NCI-H345 (cell line): ENCODE measurements at regions not wholly inside any gene's neighbourhood (a gene's known extent, or its start where the extent isn't known, plus 50 kb on each side); places are given as distances from the start of the nearest gene placed in this dataset.

Source experiments
- DNase-seq: peaks from one replicate; lab custom pipeline; 2025; lab: John Stamatoyannopoulos, UW

DNA sequence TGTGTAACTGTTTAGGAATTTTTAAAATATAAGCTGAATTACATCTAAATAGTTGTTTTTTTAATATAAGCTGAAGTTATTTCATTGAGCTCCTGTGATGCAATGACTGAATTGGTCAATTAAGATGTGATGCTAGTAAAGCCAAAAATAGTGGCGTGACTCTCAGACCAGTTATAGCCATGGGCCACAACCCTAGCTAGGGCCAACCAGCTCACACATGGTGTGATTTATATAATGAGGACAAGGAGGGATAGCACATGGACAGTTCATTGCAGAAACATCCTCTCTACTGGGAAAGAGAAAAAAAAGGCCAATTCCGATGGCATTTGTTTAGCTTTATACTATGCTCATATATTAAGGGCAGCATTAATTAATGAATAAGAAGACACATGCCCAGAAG, 119.3 kb upstream of the PROX1 start:
- DNase-seq, result no peak

DNA sequence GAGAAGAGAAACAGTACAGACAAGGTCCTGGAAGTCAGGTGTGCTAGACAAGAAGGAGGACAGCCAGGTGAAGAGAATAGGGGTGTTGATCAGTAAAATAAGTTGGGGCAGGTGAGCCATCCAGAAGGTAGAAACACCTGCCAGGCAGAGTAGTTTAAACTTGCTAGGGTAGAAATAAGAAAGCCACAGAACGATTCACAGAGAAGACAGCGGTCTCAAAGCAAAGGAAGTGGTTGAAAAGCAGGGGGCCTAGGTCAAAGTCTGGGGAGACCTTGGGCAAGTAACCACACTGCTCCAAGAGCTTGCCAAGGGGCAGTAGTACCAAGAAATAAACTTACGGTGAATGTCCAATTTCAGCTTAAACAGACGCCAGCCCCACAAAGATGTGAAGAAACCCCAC, 116.6 kb upstream of the PROX1 start:
- no peak for DNase-seq

DNA sequence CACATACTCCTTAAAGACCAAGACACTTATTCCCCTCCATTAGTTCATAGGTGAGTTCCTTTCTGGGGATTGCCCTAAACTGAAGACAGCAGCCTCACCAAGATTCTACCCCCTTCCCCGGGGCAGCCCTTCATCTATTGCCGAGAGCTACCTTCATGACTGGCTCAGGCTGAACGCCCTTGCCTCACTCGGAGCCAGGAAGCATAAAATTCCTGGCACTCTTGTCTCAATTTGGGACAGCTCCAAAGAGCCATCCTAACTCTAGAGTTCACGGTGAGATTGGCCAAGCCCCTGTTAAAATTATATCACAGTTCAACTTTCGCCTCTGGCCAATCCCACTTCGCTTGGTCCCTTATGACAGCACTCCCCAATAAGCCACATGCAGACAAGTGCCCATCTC, 113.0 kb upstream of the PROX1 start:
- DNase-seq, result no peak

DNA sequence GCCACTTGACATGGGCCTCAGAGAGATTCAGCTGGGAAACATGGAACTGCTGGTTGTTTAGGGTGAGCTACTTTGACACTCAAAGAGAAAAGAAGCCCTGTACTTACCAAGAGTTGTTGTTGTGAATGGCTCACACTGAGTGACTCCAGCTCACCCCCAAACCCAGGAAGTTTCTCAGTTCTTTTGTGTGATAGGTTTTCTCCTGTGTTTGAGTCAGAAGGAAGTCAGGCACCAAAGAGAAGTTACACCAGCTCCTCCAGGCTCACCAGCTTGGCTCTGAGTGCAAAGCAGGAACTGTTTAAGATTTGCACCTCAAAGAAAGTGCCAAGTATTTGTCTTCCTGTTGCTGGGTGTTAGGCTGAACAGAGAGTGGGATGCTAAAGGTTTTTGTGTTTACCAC, 111.2 kb upstream of the PROX1 start:
- no peak for DNase-seq

DNA sequence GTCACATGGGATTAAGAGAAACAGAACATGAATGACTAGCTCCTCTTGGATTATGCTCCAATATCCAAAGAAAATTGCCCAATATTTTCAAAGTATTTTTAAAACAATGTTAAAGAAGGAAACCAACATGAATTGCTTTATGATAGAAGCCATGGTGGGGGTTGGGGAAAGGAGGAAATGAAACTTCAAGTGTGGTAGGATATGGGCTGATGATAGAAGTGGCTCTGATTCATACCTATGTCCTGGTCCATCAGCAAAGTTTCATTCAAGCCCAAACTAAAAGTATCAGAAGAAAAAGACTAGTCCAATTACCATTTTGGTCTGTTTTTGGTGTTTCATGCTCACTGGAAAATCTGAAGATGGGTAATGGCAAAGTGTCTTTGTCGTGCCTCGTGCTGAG, 104.2 kb upstream of the PROX1 start:
- DNase-seq, result no peak

DNA sequence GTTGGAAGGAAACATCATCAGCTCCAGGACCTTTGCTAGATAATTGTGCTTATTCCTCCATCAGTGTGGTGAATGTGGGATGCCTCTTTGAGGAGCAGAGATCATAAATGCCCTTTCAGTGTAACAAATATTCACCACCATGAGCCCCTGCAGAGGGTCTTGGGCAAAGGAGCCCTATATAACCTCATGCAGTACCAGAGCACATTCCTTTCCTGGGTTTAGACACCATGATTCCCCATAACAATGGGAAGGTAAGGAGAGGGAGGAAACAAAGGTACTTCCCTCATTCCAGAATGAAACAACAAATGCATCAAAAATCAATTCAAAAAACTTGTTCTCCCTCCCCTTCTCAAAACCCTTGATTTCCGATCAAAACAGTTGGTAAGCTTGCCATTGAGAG, 103.4 kb upstream of the PROX1 start:
- no peak for DNase-seq

DNA sequence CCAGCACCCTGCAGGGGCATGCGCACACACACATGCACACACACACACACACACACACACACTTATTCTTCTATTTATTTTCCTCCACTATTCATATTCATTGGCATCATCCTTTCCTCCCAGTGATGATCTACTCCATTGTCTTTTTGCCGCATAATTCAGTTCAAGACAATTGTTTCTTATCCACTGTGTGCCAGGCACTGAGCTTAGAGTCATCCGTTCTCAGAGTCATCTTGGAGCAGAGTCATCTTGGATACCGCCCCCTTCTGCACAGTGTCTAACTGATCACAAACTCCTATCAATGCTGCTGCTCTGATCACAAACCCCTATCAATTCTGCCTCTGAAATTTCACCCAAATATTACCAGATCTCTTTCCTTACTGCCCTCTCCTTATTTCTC, 102.8 kb upstream of the PROX1 start:
- no peak for DNase-seq

DNA sequence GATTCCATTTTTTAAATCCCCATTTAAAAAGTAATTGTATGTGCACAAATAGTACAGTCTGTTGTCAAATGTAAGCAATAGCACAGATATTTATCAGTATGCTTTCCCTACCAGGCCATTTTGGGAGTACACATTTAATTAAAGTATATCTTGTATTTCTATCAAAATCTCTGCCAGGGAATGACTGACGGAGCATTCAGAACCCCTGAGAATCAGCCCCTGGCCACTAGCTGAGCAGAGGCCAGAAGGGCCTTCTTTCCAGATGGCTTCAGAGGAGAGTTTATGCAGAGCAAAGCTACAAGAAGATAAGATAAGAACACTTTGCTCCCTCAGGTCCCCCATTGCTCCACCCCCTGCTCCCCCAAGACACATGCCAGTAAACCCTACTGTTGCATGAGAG, 99.9 kb upstream of the PROX1 start:
- no peak for DNase-seq

DNA sequence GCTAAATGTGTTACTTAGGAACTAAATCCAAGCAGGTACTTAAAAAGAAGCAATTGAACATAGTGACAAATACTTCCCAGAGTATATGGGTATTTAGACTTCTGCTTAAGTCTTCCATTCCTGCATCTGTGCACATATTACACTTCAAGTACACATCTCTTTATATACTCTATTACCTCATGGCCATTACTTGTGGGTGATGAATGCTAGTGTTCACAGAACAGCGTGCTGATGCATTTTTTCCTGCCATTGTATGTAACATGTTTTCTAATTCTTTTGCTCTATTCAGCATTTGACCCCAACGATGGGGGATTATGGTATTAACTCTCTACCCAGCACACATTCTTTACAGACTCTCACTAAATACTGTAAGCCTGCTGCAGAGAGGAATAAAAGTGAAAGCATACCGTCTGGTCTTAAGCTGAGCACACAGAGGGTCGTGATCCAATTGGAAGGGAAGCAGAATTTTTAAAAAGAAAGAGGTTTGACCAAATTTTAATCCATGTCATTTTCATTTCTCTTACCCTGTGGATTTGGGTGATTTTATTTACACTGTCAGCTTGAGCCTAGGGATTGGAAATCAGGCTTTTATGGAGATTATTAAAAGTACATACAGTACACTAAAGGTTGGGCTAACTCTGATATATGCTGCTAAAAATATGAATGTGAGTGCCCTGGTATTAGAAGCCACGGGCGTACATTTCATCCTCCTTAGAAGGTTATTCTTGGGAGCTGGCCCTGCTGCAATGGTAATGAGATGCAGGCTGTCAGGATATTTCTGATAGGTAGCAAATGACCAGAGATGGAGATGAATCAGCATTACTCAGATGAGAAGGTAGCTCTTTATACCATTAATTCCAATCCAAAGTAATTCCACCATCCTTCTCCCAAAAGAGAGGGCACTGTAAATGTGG, 95.5 kb upstream of the PROX1 start:
- DNase-seq, result no peak

DNA sequence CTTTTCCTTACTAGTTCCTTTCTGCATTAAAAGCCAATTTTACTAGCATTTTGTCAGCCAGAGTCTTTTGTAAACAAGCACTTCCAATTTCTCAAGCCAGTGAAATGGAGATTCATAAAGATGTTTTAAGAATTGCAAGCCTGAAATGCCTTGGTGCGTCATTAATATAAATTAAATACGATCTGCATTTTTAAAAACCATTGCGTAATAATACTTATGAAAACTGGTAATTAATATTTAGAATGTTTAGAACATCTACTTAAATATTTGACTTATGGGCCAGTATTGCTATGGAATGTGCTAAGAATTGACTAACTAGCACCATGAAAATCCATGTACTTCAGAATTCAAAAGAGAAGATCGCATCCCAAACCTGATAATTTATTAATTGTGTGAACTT, 89.1 kb upstream of the PROX1 start:
- no peak for DNase-seq

DNA sequence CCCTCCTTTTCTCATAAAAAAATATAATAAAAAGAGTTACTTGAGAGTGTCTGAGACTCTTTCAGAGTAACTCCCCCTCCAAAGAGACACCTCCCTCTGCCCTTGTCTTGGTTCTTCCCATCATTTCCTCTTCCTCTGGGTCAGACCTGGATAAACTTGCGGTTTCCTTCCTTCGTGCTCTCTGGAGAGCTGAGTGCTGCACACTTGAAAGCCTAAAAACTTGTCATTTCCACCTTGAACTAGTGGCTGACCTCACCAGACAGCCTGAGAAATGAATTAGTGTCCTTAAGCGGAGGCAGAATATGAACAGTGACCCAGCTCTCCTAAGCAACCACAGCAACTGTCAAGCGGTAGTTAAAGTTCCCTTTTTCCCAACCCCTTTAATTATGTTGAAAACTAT, 88.4 kb upstream of the PROX1 start:
- DNase-seq, result no peak

DNA sequence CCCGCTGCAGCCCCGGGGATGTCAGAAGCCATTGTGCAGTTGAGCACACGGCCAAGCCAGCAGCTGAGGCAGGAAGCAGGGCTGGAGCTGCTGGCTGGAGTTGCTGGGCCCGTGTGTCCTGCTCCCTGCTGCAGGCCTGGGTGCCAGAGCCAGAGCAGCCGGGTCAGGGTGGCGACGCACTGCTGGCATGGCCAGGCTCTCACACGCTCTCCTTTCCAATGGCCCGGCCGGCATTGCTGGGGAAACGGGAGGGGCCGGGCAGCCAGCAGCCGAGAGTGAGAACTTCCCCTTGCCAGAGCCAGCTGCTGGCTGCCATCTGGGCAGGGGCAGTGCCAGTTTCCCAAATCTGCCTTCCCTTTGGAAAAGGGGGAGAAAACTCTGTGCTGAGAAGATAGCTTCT, 82.4 kb upstream of the PROX1 start:
- no peak for DNase-seq

DNA sequence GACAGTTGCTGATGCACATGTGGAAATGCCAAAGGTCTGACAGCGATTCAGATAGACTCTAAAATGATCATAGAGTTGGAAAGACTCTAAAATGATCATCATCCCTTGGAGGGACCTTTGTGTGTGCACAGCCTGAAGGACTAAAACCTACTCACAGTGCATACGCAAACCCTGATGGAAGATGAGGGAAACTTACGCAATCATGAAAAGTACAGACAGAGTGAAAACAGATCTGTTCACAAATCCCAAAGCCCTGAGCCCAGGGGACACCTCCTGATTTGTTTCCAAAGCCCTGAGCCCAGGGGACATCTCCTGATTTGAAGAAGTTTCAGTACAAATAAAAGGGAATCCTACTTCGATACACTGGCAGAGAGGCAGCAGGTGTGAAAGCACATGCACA, 79.3 kb upstream of the PROX1 start:
- no peak for DNase-seq

DNA sequence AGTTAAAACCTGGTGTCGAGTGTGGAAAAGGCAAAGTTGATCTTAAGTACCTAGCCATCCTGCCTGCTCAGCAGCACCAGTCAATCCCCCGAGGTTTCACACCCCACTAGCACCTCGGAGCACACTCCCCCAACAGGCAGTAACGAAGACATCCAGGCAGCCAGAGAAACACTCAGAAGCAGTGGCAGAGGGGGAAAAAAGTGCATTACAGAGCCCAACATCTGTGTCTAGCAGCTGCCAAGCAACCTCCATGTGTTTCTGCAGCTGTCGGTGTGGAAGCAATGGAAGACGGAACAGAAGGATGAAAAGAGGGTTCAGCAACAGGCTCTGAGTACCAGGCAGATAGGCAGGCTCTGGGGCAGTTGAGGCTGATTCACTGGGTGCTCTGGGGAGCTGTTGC, 73.4 kb upstream of the PROX1 start:
- no peak for DNase-seq

DNA sequence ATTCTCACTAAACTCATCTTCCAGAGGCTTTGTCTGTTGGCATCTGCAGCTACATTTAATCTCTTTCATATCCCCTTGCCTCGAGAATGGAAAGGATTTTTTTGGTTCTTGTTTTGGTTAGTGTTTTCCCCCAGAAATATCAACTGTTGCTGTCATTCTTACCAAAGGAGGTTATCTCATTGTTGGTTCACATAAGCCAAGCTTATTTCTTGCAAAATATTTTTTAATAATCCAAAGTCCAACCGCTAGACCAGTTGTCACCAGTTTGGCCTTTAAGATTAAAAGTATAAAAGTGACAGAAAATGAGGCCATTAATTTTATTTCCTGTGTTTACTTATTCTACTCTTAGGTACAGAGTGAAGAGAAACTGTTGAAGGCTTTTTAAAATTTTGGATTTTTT, 66.5 kb upstream of the PROX1 start:
- no peak for DNase-seq

DNA sequence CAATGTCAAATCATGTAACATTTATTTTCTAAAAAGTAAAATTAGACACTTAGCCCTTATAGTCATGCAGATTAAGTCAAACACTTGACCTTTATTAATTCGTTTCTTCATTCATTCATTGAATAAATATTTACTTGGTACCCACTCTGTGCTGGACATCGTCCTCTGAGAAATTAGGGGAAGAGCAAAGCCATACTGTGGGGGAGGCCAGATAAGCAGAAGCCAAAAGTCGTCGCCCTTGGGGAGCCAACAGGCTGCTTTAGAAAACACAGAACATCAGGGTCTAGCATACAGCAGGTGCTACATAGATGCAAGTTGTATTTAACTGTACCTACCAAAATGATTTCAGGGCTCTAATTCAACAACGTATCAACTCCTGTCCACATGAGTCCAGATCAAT, 66.1 kb upstream of the PROX1 start:
- DNase-seq, result no peak

DNA sequence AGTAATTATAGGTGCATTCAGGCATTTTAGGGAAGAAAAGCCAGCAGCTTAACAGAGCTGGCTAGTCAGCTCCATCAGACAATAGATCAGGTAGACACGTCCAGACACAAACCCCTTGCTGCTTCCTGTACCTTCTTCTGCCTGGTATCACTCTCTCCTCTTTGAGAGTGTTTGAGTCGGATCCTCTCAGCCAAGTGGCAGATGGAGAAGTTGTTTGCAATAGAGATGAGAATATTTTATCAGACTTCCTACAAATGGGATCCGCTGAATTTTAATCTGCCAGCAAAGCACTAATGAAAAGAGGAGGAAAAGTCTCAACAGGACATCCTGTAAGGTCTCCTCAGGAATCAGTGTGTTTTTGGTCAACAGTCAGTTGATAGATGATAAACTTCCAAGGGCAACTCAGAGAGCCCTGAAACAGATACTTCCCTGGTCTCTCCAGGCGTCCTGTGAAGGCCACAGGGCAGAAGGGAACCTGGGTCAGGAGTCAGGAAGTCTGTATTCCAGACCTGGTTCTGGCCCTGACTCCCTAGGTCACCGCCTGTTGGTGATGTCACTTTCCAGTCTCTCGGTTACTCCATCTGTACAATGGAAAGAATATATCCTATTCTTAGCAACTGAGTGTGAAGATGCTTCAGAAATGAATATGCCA, 62.1 kb upstream of the PROX1 start:
- no peak for DNase-seq

DNA sequence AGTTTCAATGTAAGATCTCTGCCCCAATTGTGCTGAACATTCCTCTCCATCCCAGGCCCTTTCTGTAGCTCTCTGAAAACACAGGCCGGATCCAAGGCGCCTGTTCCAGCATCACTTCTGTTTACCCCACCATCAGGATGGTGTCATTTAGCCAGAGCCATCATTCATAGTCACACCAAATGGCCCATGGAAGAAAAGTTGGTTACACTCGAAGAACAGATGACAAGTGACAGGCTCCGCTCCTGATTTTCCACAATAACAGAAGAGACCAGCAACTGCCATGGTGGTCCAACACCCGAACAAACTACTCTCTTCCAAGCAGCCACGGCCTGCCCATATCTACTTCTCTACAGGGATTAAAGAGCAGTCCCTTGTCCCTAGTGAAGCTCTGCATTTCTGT, 59.9 kb upstream of the PROX1 start:
- DNase-seq, result no peak

DNA sequence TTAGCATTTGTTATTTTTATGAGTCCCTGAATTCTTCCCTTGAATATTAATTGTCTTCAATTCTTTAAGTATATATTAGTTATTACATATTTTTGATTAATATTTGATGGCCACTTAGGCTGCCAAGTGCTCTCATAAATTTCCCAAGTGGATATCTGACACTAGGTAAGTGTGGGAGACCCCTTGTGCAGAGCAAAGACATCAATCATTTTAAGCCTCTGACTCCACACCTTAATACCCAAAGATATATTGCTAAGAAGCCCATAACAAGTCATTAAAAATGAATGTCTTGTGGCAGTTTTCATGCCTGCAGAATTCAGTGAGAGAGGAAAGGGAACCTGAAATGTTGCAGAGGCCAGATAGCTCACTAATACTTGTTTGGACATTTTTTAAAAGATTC, 58.4 kb upstream of the PROX1 start:
- DNase-seq, result no peak

DNA sequence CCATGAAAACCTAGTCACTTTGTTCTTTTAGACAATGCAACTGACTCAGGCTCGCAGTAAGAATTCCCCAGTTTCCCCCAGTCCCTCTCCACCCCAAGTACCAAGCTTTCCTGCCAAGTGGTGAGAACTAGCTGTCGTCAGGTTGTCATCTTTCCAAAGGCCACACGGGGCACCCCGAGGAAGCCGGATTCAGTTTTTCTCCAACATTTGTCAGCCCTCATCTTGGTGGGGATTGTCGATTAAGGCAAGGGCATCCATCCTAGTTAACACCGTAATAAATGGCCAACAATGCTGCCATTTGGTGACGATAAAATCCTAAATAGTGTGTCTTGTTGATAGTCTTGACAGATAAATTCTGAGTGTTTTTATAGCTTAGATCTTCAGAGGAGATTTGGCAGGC, 55.9 kb upstream of the PROX1 start:
- no peak for DNase-seq

DNA sequence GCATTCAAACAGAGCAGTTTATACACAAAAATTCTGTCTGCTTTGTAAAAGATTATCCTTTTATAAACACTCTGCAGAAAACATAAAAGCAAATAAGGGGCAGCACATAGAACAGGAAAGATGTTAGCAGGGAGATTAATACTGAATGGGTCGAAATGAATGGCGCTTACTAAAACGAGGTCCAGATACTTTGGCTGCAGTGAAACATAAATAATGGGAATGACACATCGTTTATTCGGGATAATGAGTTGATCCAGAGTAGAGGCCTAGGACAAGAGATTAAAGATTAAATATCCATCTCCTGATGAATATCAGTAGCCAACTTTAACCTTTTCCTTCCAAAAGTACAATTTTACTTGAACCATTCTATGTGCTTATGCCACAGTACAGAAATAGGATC, 54.4 kb upstream of the PROX1 start:
- no peak for DNase-seq

DNA sequence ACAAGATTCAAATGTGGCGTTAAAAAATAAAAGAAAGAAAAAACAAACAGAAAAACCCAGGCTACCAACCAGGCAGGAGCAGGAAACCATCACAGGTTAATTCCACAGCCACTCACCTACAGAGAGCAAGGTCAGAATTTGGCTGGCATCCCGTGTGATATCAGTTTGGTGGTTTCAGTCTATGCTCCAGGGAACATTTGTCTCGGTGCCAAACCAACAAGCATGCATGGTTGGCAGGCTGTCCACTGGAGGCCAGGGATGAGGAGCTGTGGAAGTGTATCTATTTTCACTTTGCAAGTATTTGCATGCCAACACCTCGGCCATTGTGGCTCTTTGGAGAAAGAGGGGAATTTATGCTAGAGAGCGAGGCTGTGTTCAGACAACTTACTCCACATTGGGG, 53.1 kb upstream of the PROX1 start:
- peak; percentile 63 for DNase-seq

DNA sequence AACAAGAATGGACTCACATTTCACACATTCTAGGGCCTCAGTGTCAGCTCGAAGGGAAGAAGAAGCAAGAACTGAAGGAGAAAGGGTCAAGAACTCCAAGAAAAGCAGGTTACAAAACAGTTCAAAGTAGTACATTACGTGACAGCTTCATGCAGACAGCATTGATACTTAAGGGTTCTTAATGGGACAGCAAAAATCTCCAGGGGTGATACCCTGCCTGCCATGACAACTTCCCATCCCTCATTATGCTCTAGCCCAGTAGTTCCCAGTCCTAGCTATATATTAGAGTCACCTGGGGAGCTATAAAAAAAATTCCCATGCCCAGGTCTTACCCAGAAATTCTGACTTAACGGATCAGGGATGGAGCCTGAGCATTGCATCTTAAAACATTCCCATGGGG, 51.2 kb upstream of the PROX1 start:
- DNase-seq, result no peak
